IMR-90 (cell line): ENCODE measurements at regions not wholly inside any gene's neighbourhood (a gene's known extent, or its start where the extent isn't known, plus 50 kb on each side); places are given as distances from the start of the nearest gene placed in this dataset.

Experiments used
- ATAC-seq: fragments of 200-7000 bp; cut with Tn5 transposase; 2 replicates; pipeline ENCODE4 v1.9.1; 2020; ENCODE audit warnings: low read depth, mild to moderate bottlenecking, moderate library complexity
- BruUV-seq: library from RNA; stranded (reverse); fragments of 400-500 nt; replicated peaks from 2 replicates; lab custom pipeline; 2021; lab: Mats Ljungman, UMichigan
- CTCF ChIA-PET: fragments of 300-600 bp; formaldehyde crosslinking; extraction: SDS; loops from one replicate; lab custom pipeline; 2021; ENCODE audit warnings: antibody characterized with exemption; lab: Yijun Ruan, JAX
- POLR2A ChIA-PET: fragments of 300-600 bp; sonication (Branson Sonifier 250); formaldehyde crosslinking; loops from one replicate; lab custom pipeline; 2022; ENCODE audit warnings: antibody characterized with exemption; ENCODE audit not compliant: unreplicated experiment; lab: Charles Lee
- DNase-seq: peaks from one replicate; pipeline ENCODE4 v3.0.0; 2013
- H2AFZ ChIP-seq: replicated peaks from 2 replicates; pipeline ENCODE3; 2013; ENCODE audit warnings: low read length, mild to moderate bottlenecking; ENCODE audit not compliant: poor library complexity
- H2AK5ac ChIP-seq: 2 replicates; pipeline ENCODE4 v1.6.1; 2013; ENCODE audit warnings: low read depth, low read length, inconsistent platforms
- H2AK9ac ChIP-seq: replicated peaks from 2 replicates; pipeline ENCODE3; 2013; ENCODE audit warnings: mild to moderate bottlenecking, low read depth, low read length, moderate library complexity; ENCODE audit not compliant: poor library complexity
- H2BK120ac ChIP-seq: 2 replicates; pipeline ENCODE4 v1.6.1; 2013; ENCODE audit warnings: low read depth, low read length, inconsistent platforms
- H2BK15ac ChIP-seq: 3 replicates; pipeline ENCODE4 v1.6.1; 2013; ENCODE audit warnings: low read depth, low read length, inconsistent platforms
- H2BK20ac ChIP-seq: 2 replicates; pipeline ENCODE4 v1.6.1; 2013; ENCODE audit warnings: low read depth, mild to moderate bottlenecking, inconsistent platforms, low read length, moderate library complexity
- H2BK5ac ChIP-seq: 2 replicates; pipeline ENCODE4 v1.6.1; 2013; ENCODE audit warnings: mild to moderate bottlenecking, low read depth, low read length, inconsistent platforms; ENCODE audit not compliant: poor library complexity, severe bottlenecking
- H3K14ac ChIP-seq: replicated peaks from 2 replicates; pipeline ENCODE4 v1.6.1; 2013; ENCODE audit warnings: low read depth, low read length, inconsistent platforms
- H3K18ac ChIP-seq: 2 replicates; pipeline ENCODE4 v1.6.1; 2013; ENCODE audit warnings: low read depth, low read length, control low read depth
- H3K23ac ChIP-seq: 2 replicates; pipeline ENCODE4 v1.6.1; 2013; ENCODE audit warnings: low read depth, low read length, inconsistent platforms
- H3K27ac ChIP-seq: 2 replicates; pipeline ENCODE4 v1.5.1; 2013; ENCODE audit warnings: mild to moderate bottlenecking, control low read depth, low read length; ENCODE audit not compliant: insufficient read depth
- H3K27me3 ChIP-seq: 2 replicates; pipeline ENCODE4 v1.6.1; 2013; ENCODE audit warnings: low read length; ENCODE audit not compliant: control insufficient read depth, insufficient read depth
- H3K36me3 ChIP-seq: 2 replicates; pipeline ENCODE4 v1.6.1; 2013; ENCODE audit warnings: low read length, mixed read lengths; ENCODE audit not compliant: control insufficient read depth, insufficient read depth
- H3K4ac ChIP-seq: 2 replicates; pipeline ENCODE4 v1.6.1; 2013; ENCODE audit warnings: low read depth, low read length, inconsistent platforms
- H3K4me1 ChIP-seq: 2 replicates; pipeline ENCODE4 v1.6.1; 2013; ENCODE audit warnings: low read length, mixed read lengths; ENCODE audit not compliant: control insufficient read depth, insufficient read depth
- H3K4me2 ChIP-seq: 2 replicates; pipeline ENCODE4 v1.6.1; 2013; ENCODE audit warnings: low read depth, mild to moderate bottlenecking, control low read depth, low read length, moderate library complexity
- H3K4me3 ChIP-seq: 2 replicates; pipeline ENCODE4 v1.5.1; 2013; ENCODE audit warnings: low read depth, mild to moderate bottlenecking, control low read depth, low read length, moderate library complexity; ENCODE audit not compliant: insufficient read depth
- H3K56ac ChIP-seq: 2 replicates; pipeline ENCODE4 v1.6.1; 2013; ENCODE audit warnings: low read length, inconsistent platforms; ENCODE audit not compliant: insufficient read depth; ENCODE audit errors: extremely low read depth
- H3K79me1 ChIP-seq, 2 experiments: 2 replicates each; pipeline ENCODE4 v1.6.1; 2013; ENCODE audit warnings: low read length in 2 of 2, inconsistent platforms in 1 of 2, low read depth in 1 of 2
- H3K9ac ChIP-seq: 2 replicates; pipeline ENCODE4 v1.6.1; 2013; ENCODE audit warnings: low read depth, low read length, control low read depth
- H3K9me1 ChIP-seq: 2 replicates; pipeline ENCODE4 v1.6.1; 2013; ENCODE audit warnings: low read length, inconsistent platforms; ENCODE audit not compliant: insufficient read depth
- H3K9me3 ChIP-seq: 2 replicates; pipeline ENCODE4 v1.6.1; 2013; ENCODE audit warnings: low read length; ENCODE audit not compliant: control insufficient read depth, insufficient read depth
- H4K20me1 ChIP-seq: 2 replicates; pipeline ENCODE4 v1.6.1; 2013; ENCODE audit warnings: low read length, inconsistent platforms; ENCODE audit not compliant: insufficient read depth
- H4K5ac ChIP-seq: 2 replicates; pipeline ENCODE4 v1.6.1; 2013; ENCODE audit warnings: mild to moderate bottlenecking, low read depth, low read length, control low read depth
- H4K8ac ChIP-seq, 2 experiments: 2 replicates each; pipeline ENCODE4 v1.6.1; 2013; ENCODE audit warnings: low read depth in 2 of 2, low read length in 2 of 2, control low read depth in 1 of 2, inconsistent platforms in 1 of 2
- H4K91ac ChIP-seq: 2 replicates; pipeline ENCODE4 v1.6.1; 2013; ENCODE audit warnings: low read depth, low read length, inconsistent platforms; ENCODE audit not compliant: insufficient read depth
- BHLHE40 ChIP-seq: fragments of 150-350 bp; IDR thresholded peaks from 2 replicates; pipeline ENCODE4 v1.6.1; 2016; ENCODE audit warnings: mild to moderate bottlenecking, low read depth, low read length
- CEBPB ChIP-seq: IDR thresholded peaks from 2 replicates; pipeline ENCODE4 v1.6.1; 2012; ENCODE audit warnings: low read depth, low read length, improper control_type of control experiment
- CHD1 ChIP-seq: IDR thresholded peaks from 2 replicates; pipeline ENCODE4 v1.6.1; 2012; ENCODE audit warnings: low read depth, low read length, improper control_type of control experiment
- CTCF ChIP-seq: conservative IDR thresholded peaks from 2 replicates; pipeline ENCODE4 v1.5.1; 2012; ENCODE audit warnings: mild to moderate bottlenecking, low read depth, low read length, improper control_type of control experiment
- ELK1 ChIP-seq: fragments of 150-350 bp; IDR thresholded peaks from 2 replicates; pipeline ENCODE4 v1.6.1; 2016; ENCODE audit warnings: low read depth, mild to moderate bottlenecking, low read length, moderate library complexity, borderline replicate concordance
- FOS ChIP-seq: fragments of 150-350 bp; IDR thresholded peaks from 2 replicates; pipeline ENCODE4 v1.6.1; 2016; ENCODE audit warnings: low read depth, low read length
- MAFK ChIP-seq: IDR thresholded peaks from 2 replicates; pipeline ENCODE4 v1.6.1; 2012; ENCODE audit warnings: low read depth, low read length, improper control_type of control experiment
- MAZ ChIP-seq: IDR thresholded peaks from 2 replicates; pipeline ENCODE4 v1.6.1; 2012; ENCODE audit warnings: low read depth, mild to moderate bottlenecking, low read length, improper control_type of control experiment, moderate library complexity, borderline replicate concordance
- MXI1 ChIP-seq: IDR thresholded peaks from 2 replicates; pipeline ENCODE4 v1.6.1; 2012; ENCODE audit warnings: low read depth, mild to moderate bottlenecking, low read length, moderate library complexity, borderline replicate concordance
- NFE2L2 ChIP-seq: fragments of 150-350 bp; IDR thresholded peaks from 2 replicates; pipeline ENCODE4 v1.6.1; 2016; ENCODE audit warnings: low read depth, mild to moderate bottlenecking, low read length
- POLR2A ChIP-seq: IDR thresholded peaks from 2 replicates; pipeline ENCODE4 v1.6.1; 2012; ENCODE audit warnings: mild to moderate bottlenecking, low read depth, low read length
- RCOR1 ChIP-seq: IDR thresholded peaks from 2 replicates; pipeline ENCODE4 v1.6.1; 2012; ENCODE audit warnings: mild to moderate bottlenecking, low read length, improper control_type of control experiment; ENCODE audit not compliant: insufficient replicate concordance
- RFX5 ChIP-seq: IDR thresholded peaks from 2 replicates; pipeline ENCODE4 v1.8.0; 2012; ENCODE audit warnings: low read depth, mild to moderate bottlenecking, low read length, moderate library complexity
- SMC3 ChIP-seq: fragments of 150-350 bp; IDR thresholded peaks from 2 replicates; pipeline ENCODE4 v1.6.1; 2016; ENCODE audit warnings: low read depth, mild to moderate bottlenecking, antibody characterized with exemption, low read length, moderate library complexity
- USF2 ChIP-seq: fragments of 150-350 bp; IDR thresholded peaks from 2 replicates; pipeline ENCODE4 v1.6.1; 2017; ENCODE audit warnings: mild to moderate bottlenecking, antibody characterized with exemption, low read length, low read depth
- WGBS, 2 experiments: methylation state at CpG; one replicate each; pipeline versions ENCODE4 v1.1.5 to v1.1.7; 2013; ENCODE audit warnings: missing lambda C conversion rate in 2 of 2; ENCODE audit not compliant: insufficient read length in 1 of 2; ENCODE audit errors: extremely low coverage in 2 of 2; 5-methylcytosine and 5-hydroxymethylcytosine counted together
- dilution Hi-C: fragments of 300-500 bp; cut with HindIII; formaldehyde crosslinking; loops from one replicate; pipeline ENCODE4 v1.14.3; 2018; ENCODE audit warnings: low sequenced_read_pairs; ENCODE audit not compliant: unreplicated experiment
- in situ Hi-C: fragments of 300-500 bp; cut with MboI; formaldehyde crosslinking; loops from 3 replicates; pipeline ENCODE4 v1.14.3; 2019; ENCODE audit warnings: low sequenced_read_pairs, inconsistent platforms, mixed read lengths
- intact Hi-C: fragments of 100-400 bp; cut with micrococcal nuclease; formaldehyde crosslinking; loops from 2 replicates; pipeline ENCODE4 v1.10.0; 2022

- no peak for ATAC-seq
- Histone ChIP-seq H3K4ac (no peak overlapping the region), H2BK5ac (no peak overlapping the region), H4K20me1 (no peaks in the 10 kb centered on the region), H3K4me2 (no peak overlapping the region), H3K27ac (no peak overlapping the region), H3K36me3 (no peaks in the 10 kb centered on the region), H3K4me3 (no peak overlapping the region), H3K18ac (no peak overlapping the region), H2AK5ac (no peak overlapping the region), H4K5ac (no peak overlapping the region), H3K56ac (no peak overlapping the region), H3K79me1 (no peaks in the 10 kb centered on the region), H2AFZ (no peak overlapping the region), H3K27me3 (peaks cover 5% of the 10 kb centered on the region), H3K9me1 (peaks cover 4% of the 10 kb centered on the region), H3K4me1 (peaks cover 9% of the 10 kb centered on the region), H3K23ac (no peak overlapping the region), H3K9ac (no peak overlapping the region), H2AK9ac (no peak overlapping the region), H4K91ac (no peak overlapping the region), H2BK20ac (no peak overlapping the region), H2BK120ac (no peak overlapping the region), H3K14ac (no peak overlapping the region), H2BK15ac (no peak overlapping the region), H3K9me3 (no peaks in the 10 kb centered on the region), H4K8ac (no peak overlapping the region)
- ChIA-PET CTCF (no interaction called here), POLR2A (no interaction called here)
- no TSS peak for BruUV-seq
- no peak for TF ChIP-seq RFX5
- TF ChIP-seq SMC3, result no peak
- TF ChIP-seq FOS, result no peak
- TF ChIP-seq POLR2A, result no peak
- no peak for TF ChIP-seq ELK1
- no peak for TF ChIP-seq USF2
- TF ChIP-seq CEBPB, result no peak
- no peak for TF ChIP-seq CHD1
- no peak for TF ChIP-seq CTCF
- TF ChIP-seq MXI1, result no peak
- no peak for TF ChIP-seq NFE2L2
- no peak for TF ChIP-seq BHLHE40
- TF ChIP-seq RCOR1, result no peak
- no peak for TF ChIP-seq MAFK
- no peak for TF ChIP-seq MAZ
- in situ Hi-C loops (loop anchor here (5.0 kb wide), 1 partner anchor 223 kb away; no protein-coding TSS in a partner anchor), dilution Hi-C loops (no loop called here), intact Hi-C loops (no loop called here)
- DNase-seq, result no peak
- WGBS, 2 experiments, result 100% methylated on average over 2 of the region's 3 CpGs; no CpG with 5 or more reads in 1 of the 2 experiments
Measured at GRCh38 chr15:91525751-91526150, 327.8 kb upstream of the SLCO3A1 start.
